GM12878 (cell line): ENCODE measurements at regions not wholly inside any gene's neighbourhood (a gene's known extent, or its start where the extent isn't known, plus 50 kb on each side); places are given as distances from the start of the nearest gene placed in this dataset.

Experiments used
- HDGF ChIP-seq: fragments of 450-650 bp; IDR thresholded peaks from 2 replicates; pipeline ENCODE4 v1.6.1; 2016; ENCODE audit warnings: antibody characterized with exemption
- JUND ChIP-seq: IDR thresholded peaks from 2 replicates; pipeline ENCODE4 v1.6.1; 2012; ENCODE audit warnings: low read depth, mild to moderate bottlenecking, low read length, improper control_type of control experiment, moderate library complexity
- NFIC ChIP-seq: IDR thresholded peaks from 2 replicates; pipeline ENCODE4 v1.6.1; 2012; ENCODE audit warnings: low read depth, mild to moderate bottlenecking, inconsistent platforms, low read length, moderate library complexity
- NR2C2 ChIP-seq: IDR thresholded peaks from 2 replicates; pipeline ENCODE4 v1.6.1; 2011; ENCODE audit warnings: borderline replicate concordance, low read depth; ENCODE audit not compliant: control insufficient read depth, insufficient read length
- POLR2AphosphoS5 ChIP-seq: IDR thresholded peaks from 2 replicates; pipeline ENCODE4 v1.6.1; 2011; ENCODE audit warnings: mild to moderate bottlenecking, low read length, inconsistent platforms
- SMC3 ChIP-seq: IDR thresholded peaks from 2 replicates; pipeline ENCODE4 v1.6.1; 2011; ENCODE audit warnings: low read length, improper control_type of control experiment, borderline replicate concordance
- SP1 ChIP-seq: IDR thresholded peaks from one replicate; pipeline ENCODE4 v1.6.1; 2011; ENCODE audit warnings: low read depth, low read length
- SREBF2 ChIP-seq: IDR thresholded peaks from 2 replicates; pipeline ENCODE4 v1.6.1; 2012; ENCODE audit warnings: mild to moderate bottlenecking, low read length
- ZNF24 ChIP-seq: fragments of 450-650 bp; IDR thresholded peaks from 2 replicates; pipeline ENCODE4 v1.6.1; 2017; ENCODE audit warnings: antibody characterized with exemption, mild to moderate bottlenecking
- ZNF274 ChIP-seq: IDR thresholded peaks from one replicate; pipeline ENCODE4 v1.8.0; 2011; ENCODE audit not compliant: insufficient read length, insufficient read depth
- ZNF384 ChIP-seq: IDR thresholded peaks from 2 replicates; pipeline ENCODE4 v1.6.1; 2012; ENCODE audit warnings: low read depth, mild to moderate bottlenecking, low read length, improper control_type of control experiment, borderline replicate concordance
- TF ChIP-seq, protein P1 (sequence below), 3 experiments: IDR thresholded peaks in 2 of 3; conservative IDR thresholded peaks in 1 of 3; 2 replicates each; pipeline ENCODE4 v1.5.1; 2011; ENCODE audit warnings: low read depth in 3 of 3, low read length in 3 of 3, mild to moderate bottlenecking in 3 of 3, control low read depth in 2 of 3, moderate library complexity in 2 of 3, inconsistent platforms in 1 of 3, mixed read lengths in 1 of 3; ENCODE audit not compliant: control insufficient read depth in 2 of 3, insufficient read depth in 1 of 3; ENCODE audit errors: extremely low read depth in 1 of 3
- TF ChIP-seq, protein P2 (sequence below): fragments of 450-650 bp; formaldehyde crosslinking; IDR thresholded peaks from 2 replicates; pipeline ENCODE4 v1.4.0; 2020; ENCODE audit warnings: mild to moderate bottlenecking, moderate library complexity
- TF ChIP-seq, protein P3 (sequence below): fragments of 450-650 bp; IDR thresholded peaks from 2 replicates; pipeline ENCODE4 v1.6.1; 2016; ENCODE audit warnings: mild to moderate bottlenecking

DNA sequence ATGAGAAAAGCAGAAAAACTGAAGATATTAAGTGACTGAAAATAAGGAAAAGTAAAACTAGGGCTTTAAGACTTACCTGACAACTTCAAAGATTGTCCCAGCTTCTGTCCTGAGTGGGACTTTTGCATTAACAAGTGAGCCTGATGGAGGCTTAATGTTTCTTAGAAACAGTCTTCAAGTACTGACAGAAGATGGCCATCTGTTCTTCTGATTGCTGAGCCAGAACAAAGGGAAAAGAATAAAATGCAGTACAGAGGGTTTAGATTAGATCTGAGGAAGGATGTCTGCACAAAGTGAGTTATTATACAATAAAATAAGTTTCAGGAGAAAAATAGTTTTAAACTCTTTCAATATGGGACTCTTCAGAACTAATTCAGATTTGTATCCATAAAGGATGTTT is 500.7 kb downstream of the CETN3 start:
- TF ChIP-seq, protein P1, sequence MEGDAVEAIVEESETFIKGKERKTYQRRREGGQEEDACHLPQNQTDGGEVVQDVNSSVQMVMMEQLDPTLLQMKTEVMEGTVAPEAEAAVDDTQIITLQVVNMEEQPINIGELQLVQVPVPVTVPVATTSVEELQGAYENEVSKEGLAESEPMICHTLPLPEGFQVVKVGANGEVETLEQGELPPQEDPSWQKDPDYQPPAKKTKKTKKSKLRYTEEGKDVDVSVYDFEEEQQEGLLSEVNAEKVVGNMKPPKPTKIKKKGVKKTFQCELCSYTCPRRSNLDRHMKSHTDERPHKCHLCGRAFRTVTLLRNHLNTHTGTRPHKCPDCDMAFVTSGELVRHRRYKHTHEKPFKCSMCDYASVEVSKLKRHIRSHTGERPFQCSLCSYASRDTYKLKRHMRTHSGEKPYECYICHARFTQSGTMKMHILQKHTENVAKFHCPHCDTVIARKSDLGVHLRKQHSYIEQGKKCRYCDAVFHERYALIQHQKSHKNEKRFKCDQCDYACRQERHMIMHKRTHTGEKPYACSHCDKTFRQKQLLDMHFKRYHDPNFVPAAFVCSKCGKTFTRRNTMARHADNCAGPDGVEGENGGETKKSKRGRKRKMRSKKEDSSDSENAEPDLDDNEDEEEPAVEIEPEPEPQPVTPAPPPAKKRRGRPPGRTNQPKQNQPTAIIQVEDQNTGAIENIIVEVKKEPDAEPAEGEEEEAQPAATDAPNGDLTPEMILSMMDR (IDR thresholded peaks at IDR 0.05 in 2 of 3, conservative IDR thresholded peaks at IDR 0.05 in 1 of 3; ENCODE audit: control insufficient read depth in 2 of 3, extremely low read depth in 1 of 3, insufficient read depth in 1 of 3, low read depth in 3 of 3, low read length in 3 of 3): no peak
- TF ChIP-seq POLR2AphosphoS5: no peak
- TF ChIP-seq, protein P2, sequence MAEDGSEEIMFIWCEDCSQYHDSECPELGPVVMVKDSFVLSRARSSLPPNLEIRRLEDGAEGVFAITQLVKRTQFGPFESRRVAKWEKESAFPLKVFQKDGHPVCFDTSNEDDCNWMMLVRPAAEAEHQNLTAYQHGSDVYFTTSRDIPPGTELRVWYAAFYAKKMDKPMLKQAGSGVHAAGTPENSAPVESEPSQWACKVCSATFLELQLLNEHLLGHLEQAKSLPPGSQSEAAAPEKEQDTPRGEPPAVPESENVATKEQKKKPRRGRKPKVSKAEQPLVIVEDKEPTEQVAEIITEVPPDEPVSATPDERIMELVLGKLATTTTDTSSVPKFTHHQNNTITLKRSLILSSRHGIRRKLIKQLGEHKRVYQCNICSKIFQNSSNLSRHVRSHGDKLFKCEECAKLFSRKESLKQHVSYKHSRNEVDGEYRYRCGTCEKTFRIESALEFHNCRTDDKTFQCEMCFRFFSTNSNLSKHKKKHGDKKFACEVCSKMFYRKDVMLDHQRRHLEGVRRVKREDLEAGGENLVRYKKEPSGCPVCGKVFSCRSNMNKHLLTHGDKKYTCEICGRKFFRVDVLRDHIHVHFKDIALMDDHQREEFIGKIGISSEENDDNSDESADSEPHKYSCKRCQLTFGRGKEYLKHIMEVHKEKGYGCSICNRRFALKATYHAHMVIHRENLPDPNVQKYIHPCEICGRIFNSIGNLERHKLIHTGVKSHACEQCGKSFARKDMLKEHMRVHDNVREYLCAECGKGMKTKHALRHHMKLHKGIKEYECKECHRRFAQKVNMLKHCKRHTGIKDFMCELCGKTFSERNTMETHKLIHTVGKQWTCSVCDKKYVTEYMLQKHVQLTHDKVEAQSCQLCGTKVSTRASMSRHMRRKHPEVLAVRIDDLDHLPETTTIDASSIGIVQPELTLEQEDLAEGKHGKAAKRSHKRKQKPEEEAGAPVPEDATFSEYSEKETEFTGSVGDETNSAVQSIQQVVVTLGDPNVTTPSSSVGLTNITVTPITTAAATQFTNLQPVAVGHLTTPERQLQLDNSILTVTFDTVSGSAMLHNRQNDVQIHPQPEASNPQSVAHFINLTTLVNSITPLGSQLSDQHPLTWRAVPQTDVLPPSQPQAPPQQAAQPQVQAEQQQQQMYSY: no peak
- TF ChIP-seq, protein P3, sequence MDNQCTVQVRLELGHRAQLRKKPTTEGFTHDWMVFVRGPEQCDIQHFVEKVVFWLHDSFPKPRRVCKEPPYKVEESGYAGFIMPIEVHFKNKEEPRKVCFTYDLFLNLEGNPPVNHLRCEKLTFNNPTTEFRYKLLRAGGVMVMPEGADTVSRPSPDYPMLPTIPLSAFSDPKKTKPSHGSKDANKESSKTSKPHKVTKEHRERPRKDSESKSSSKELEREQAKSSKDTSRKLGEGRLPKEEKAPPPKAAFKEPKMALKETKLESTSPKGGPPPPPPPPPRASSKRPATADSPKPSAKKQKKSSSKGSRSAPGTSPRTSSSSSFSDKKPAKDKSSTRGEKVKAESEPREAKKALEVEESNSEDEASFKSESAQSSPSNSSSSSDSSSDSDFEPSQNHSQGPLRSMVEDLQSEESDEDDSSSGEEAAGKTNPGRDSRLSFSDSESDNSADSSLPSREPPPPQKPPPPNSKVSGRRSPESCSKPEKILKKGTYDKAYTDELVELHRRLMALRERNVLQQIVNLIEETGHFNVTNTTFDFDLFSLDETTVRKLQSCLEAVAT: no peak
- no peak for TF ChIP-seq SREBF2
- no peak for TF ChIP-seq JUND
- no peak for TF ChIP-seq ZNF274
- no peak for TF ChIP-seq SP1
- TF ChIP-seq NFIC: no peak
- no peak for TF ChIP-seq ZNF24
- no peak for TF ChIP-seq NR2C2
- no peak for TF ChIP-seq HDGF
- TF ChIP-seq SMC3: no peak
- no peak for TF ChIP-seq ZNF384
